SK-N-SH (cell line): ENCODE measurements at regions not wholly inside any gene's neighbourhood (a gene's known extent, or its start where the extent isn't known, plus 50 kb on each side); places are given as distances from the start of the nearest gene placed in this dataset.

Experiments
- CTCF ChIA-PET: fragments of 300-600, 350-600 bp; formaldehyde crosslinking; extraction: SDS; loops from one replicate; lab custom pipeline; 2021; lab: Yijun Ruan, JAX
- POLR2A ChIA-PET: fragments of 350-600 bp; sonication (Branson Sonifier 250); formaldehyde crosslinking; extraction: SDS; loops from one replicate; lab custom pipeline; 2020; ENCODE audit warnings: antibody characterized with exemption, inconsistent platforms; lab: Yijun Ruan, JAX
- DNase-seq: peaks from one replicate; pipeline ENCODE4 v3.0.0; 2012
- H2AFZ ChIP-seq: fragments of 200-600 bp; sonication (generic); 2 replicates; pipeline ENCODE4 v1.8.1; 2016; ENCODE audit warnings: antibody characterized with exemption, mild to moderate bottlenecking, low read depth
- H3F3A ChIP-seq: fragments of 200-600 bp; sonication (generic); replicated peaks from 2 replicates; pipeline ENCODE3; 2016; ENCODE audit warnings: antibody characterized with exemption, mild to moderate bottlenecking; ENCODE audit not compliant: insufficient read depth
- H3K27ac ChIP-seq, 2 experiments: fragments of 200-500 bp in 1 of 2; fragments of 200-600 bp in 1 of 2; sonication (Bioruptor generic) in 1 of 2; sonication (generic), shearing (Covaris generic) in 1 of 2; 2 replicates each; pipeline versions ENCODE4 v1.5.1 to v1.6.1; 2014 to 2016; ENCODE audit warnings: low read depth in 2 of 2, inconsistent platforms in 1 of 2, low read length in 1 of 2, mild to moderate bottlenecking in 1 of 2, mixed read lengths in 1 of 2
- H3K27me3 ChIP-seq: fragments of 200-600 bp; sonication (generic), shearing (Covaris generic); 2 replicates; pipeline ENCODE4 v1.6.1; 2016; ENCODE audit warnings: mixed run types; ENCODE audit not compliant: insufficient read depth
- H3K36me3 ChIP-seq, 2 experiments: fragments of 200-500 bp in 1 of 2; fragments of 200-600 bp in 1 of 2; sonication (Bioruptor generic) in 1 of 2; sonication (generic) in 1 of 2; replicated peaks in 1 of 2; 2 replicates each; pipeline versions ENCODE3 to v1.5.1; 2014 to 2016; ENCODE audit warnings: low read length in 1 of 2, mild to moderate bottlenecking in 1 of 2; ENCODE audit not compliant: insufficient read depth in 2 of 2, control insufficient read depth in 1 of 2
- H3K4me1 ChIP-seq, 2 experiments: fragments of 200-500 bp in 1 of 2; fragments of 200-600 bp in 1 of 2; sonication (Bioruptor generic) in 1 of 2; sonication (generic), shearing (Covaris generic) in 1 of 2; 2 replicates each; pipeline versions ENCODE4 v1.5.1 to v1.6.1; 2014 to 2016; ENCODE audit warnings: low read depth in 1 of 2, low read length in 1 of 2, mixed run types in 1 of 2; ENCODE audit not compliant: insufficient read depth in 2 of 2, control insufficient read depth in 1 of 2
- H3K4me2 ChIP-seq: fragments of 200-600 bp; sonication (generic), shearing (Covaris generic); 2 replicates; pipeline ENCODE4 v1.6.1; 2017; ENCODE audit warnings: mixed run types
- H3K4me3 ChIP-seq, 2 experiments: fragments of 200-500 bp in 1 of 2; fragments of 200-600 bp in 1 of 2; sonication (Bioruptor generic) in 1 of 2; sonication (generic), shearing (Covaris generic) in 1 of 2; 2 replicates each; pipeline versions ENCODE4 v1.5.1 to v1.8.1; 2014 to 2016; ENCODE audit warnings: low read depth in 2 of 2, inconsistent platforms in 1 of 2, low read length in 1 of 2, mild to moderate bottlenecking in 1 of 2, mixed read lengths in 1 of 2, moderate library complexity in 1 of 2
- H3K79me2 ChIP-seq: fragments of 200-600 bp; sonication (generic); 2 replicates; pipeline ENCODE4 v1.8.1; 2017; ENCODE audit warnings: mild to moderate bottlenecking; ENCODE audit not compliant: insufficient read depth
- H3K9ac ChIP-seq: fragments of 200-600 bp; sonication (generic); 2 replicates; pipeline ENCODE4 v1.6.1; 2017; ENCODE audit warnings: mixed run types
- H3K9me2 ChIP-seq: fragments of 200-600 bp; sonication (generic); 2 replicates; pipeline ENCODE4 v1.6.1; 2017; ENCODE audit warnings: mixed run types
- H3K9me3 ChIP-seq: fragments of 200-600 bp; sonication (generic); 2 replicates; pipeline ENCODE4 v1.6.1; 2017; ENCODE audit warnings: mixed run types, mild to moderate bottlenecking, moderate library complexity
- H4K20me1 ChIP-seq: fragments of 200-600 bp; sonication (generic); 2 replicates; pipeline ENCODE4 v1.6.1; 2017; ENCODE audit warnings: mild to moderate bottlenecking, mixed run types; ENCODE audit not compliant: insufficient read depth
- CHD2 ChIP-seq: fragments of 150-350 bp; IDR thresholded peaks from 2 replicates; pipeline ENCODE4 v1.6.1; 2018; ENCODE audit warnings: low read length; ENCODE audit not compliant: partially characterized antibody
- CTCF ChIP-seq: fragments of 200-600 bp; sonication (generic); IDR thresholded peaks from 2 replicates; pipeline ENCODE4 v1.6.1; 2017; ENCODE audit warnings: antibody characterized with exemption, mild to moderate bottlenecking, moderate library complexity
- ELF1 ChIP-seq: IDR thresholded peaks from 2 replicates; pipeline ENCODE4 v1.4.0; 2012
- EZH2phosphoT487 ChIP-seq: fragments of 200-600 bp; sonication (generic); IDR thresholded peaks from 2 replicates; pipeline ENCODE4 v1.6.1; 2017; ENCODE audit warnings: low read depth, mixed run types, mild to moderate bottlenecking, antibody characterized with exemption, moderate library complexity, borderline replicate concordance
- FOSL2 ChIP-seq: IDR thresholded peaks from 2 replicates; pipeline ENCODE4 v1.4.0; 2012; ENCODE audit warnings: low read depth, mild to moderate bottlenecking, moderate library complexity, borderline replicate concordance
- GATA2 ChIP-seq: sonication (generic); formaldehyde crosslinking; IDR thresholded peaks from 2 replicates; pipeline ENCODE4 v1.5.0; 2020; ENCODE audit warnings: mild to moderate bottlenecking, missing genetic modification reagents
- IRF3 ChIP-seq: fragments of 150-350 bp; IDR thresholded peaks from 2 replicates; pipeline ENCODE4 v1.6.1; 2016; ENCODE audit warnings: mild to moderate bottlenecking, low read depth, low read length
- JUND ChIP-seq: IDR thresholded peaks from 2 replicates; pipeline ENCODE4 v1.4.0; 2012
- MXI1 ChIP-seq: IDR thresholded peaks from 2 replicates; pipeline ENCODE4 v1.6.1; 2012; ENCODE audit warnings: mild to moderate bottlenecking, low read depth, low read length, improper control_type of control experiment
- NRF1 ChIP-seq: IDR thresholded peaks from 2 replicates; pipeline ENCODE4 v1.6.1; 2012; ENCODE audit warnings: low read depth, mild to moderate bottlenecking, low read length
- RAD21 ChIP-seq: IDR thresholded peaks from 2 replicates; pipeline ENCODE4 v1.6.1; 2012; ENCODE audit warnings: mild to moderate bottlenecking, low read length
- RXRA ChIP-seq: IDR thresholded peaks from 2 replicates; pipeline ENCODE4 v1.4.0; 2012; ENCODE audit warnings: low read depth, mild to moderate bottlenecking, borderline replicate concordance
- SIN3A ChIP-seq: IDR thresholded peaks from 2 replicates; pipeline ENCODE4 v1.6.1; 2012; ENCODE audit warnings: low read depth, mild to moderate bottlenecking, low read length, moderate library complexity, borderline replicate concordance
- SMC3 ChIP-seq: IDR thresholded peaks from 2 replicates; pipeline ENCODE4 v1.6.1; 2012; ENCODE audit warnings: low read depth, low read length, improper control_type of control experiment
- TAF1 ChIP-seq: IDR thresholded peaks from 2 replicates; pipeline ENCODE4 v1.6.1; 2012; ENCODE audit warnings: low read depth, mild to moderate bottlenecking, low read length, moderate library complexity, borderline replicate concordance
- TEAD4 ChIP-seq: IDR thresholded peaks from 2 replicates; pipeline ENCODE4 v1.4.0; 2012; ENCODE audit warnings: mild to moderate bottlenecking, borderline replicate concordance; ENCODE audit not compliant: insufficient read depth
- USF1 ChIP-seq: IDR thresholded peaks from 2 replicates; pipeline ENCODE4 v1.4.0; 2012; ENCODE audit warnings: low read depth, borderline replicate concordance
- USF2 ChIP-seq: fragments of 150-350 bp; IDR thresholded peaks from 2 replicates; pipeline ENCODE4 v1.6.1; 2017; ENCODE audit warnings: antibody characterized with exemption, low read length, low read depth, borderline replicate concordance
- ZBTB33 ChIP-seq: IDR thresholded peaks from 2 replicates; pipeline ENCODE4 v1.4.0; 2012; ENCODE audit warnings: low read depth, borderline replicate concordance
- WGBS: methylation state at CpG from one replicate; pipeline ENCODE4 v1.1.6; 2017; ENCODE audit warnings: low lambda C conversion rate; 5-methylcytosine and 5-hydroxymethylcytosine counted together

- POLR2A ChIA-PET = no interaction called here
- 75% methylated on average over 2 of the region's 2 CpGs for WGBS
Measured at GRCh38 chr2:181367906-181368435, 89.2 kb upstream of the ITGA4 start.

GRCh38 chr2:181370126-181370525, 87.1 kb upstream of the ITGA4 start:
- Histone ChIP-seq H2AFZ (no peak overlapping the region), H3K36me3 (no peaks in the 10 kb centered on the region), H3K79me2 (no peaks in the 10 kb centered on the region), H3F3A (peaks cover 14% of the 10 kb centered on the region), H3K4me3 (no peak overlapping the region), H4K20me1 (no peaks in the 10 kb centered on the region), H3K9ac (no peak overlapping the region), H3K9me2 (no peaks in the 10 kb centered on the region), H3K4me1 (peaks cover 0 to 2% of the 10 kb centered on the region in 2 experiments; a peak in 3 of 4 replicates), H3K27ac (no peak overlapping the region), H3K27me3 (no peaks in the 10 kb centered on the region), H3K9me3 (no peaks in the 10 kb centered on the region), H3K4me2 (no peak overlapping the region)
- no peak for DNase-seq
- ChIA-PET POLR2A (no interaction called here), CTCF (no interaction called here)
- WGBS = 79% methylated on average over 3 of the region's 3 CpGs
- TF ChIP-seq TAF1 = no peak
- no peak for TF ChIP-seq USF2
- no peak for TF ChIP-seq IRF3
- no peak for TF ChIP-seq SMC3
- TF ChIP-seq RAD21 = no peak
- no peak for TF ChIP-seq GATA2 (CRISPR knock-in tag)
- no peak for TF ChIP-seq CTCF
- TF ChIP-seq ZBTB33 = no peak
- TF ChIP-seq EZH2phosphoT487 = no peak
- TF ChIP-seq NRF1 = no peak
- no peak for TF ChIP-seq ELF1
- no peak for TF ChIP-seq RXRA
- no peak for TF ChIP-seq TEAD4
- no peak for TF ChIP-seq FOSL2
- no peak for TF ChIP-seq JUND

More at GRCh38 chr2:181367906-181368435, 89.2 kb upstream of the ITGA4 start:
- H3F3A ChIP-seq = peaks cover 14% of the 10 kb centered on the region
- CTCF ChIA-PET = interaction anchor here (1.1 to 1.3 kb wide), 2 partner anchors 13 to 89 kb away, joined by 3 read pairs; partner anchors contain the start of gene ITGA4
- H3K4me3 ChIP-seq = no peak overlapping the region
- no peaks in the 10 kb centered on the region for H3K9me3 ChIP-seq
- no peaks in the 10 kb centered on the region; a peak in 1 of 4 replicates for H3K4me1 ChIP-seq
- no peak overlapping the region for H3K27ac ChIP-seq
- no peaks in the 10 kb centered on the region for H3K79me2 ChIP-seq
- H3K4me2 ChIP-seq = no peak overlapping the region
- no peaks in the 10 kb centered on the region for H3K9me2 ChIP-seq
- no peaks in the 10 kb centered on the region for H4K20me1 ChIP-seq
- H3K27me3 ChIP-seq = no peaks in the 10 kb centered on the region
- DNase-seq = no peak
- no peak overlapping the region for H3K9ac ChIP-seq
- TF ChIP-seq USF1 (no peak), CHD2 (no peak), SIN3A (no peak), MXI1 (no peak), USF2 (no peak)
- no peaks in the 10 kb centered on the region for H3K36me3 ChIP-seq
- H2AFZ ChIP-seq = no peak overlapping the region
